ENCODE measurements at regions not wholly inside any gene's neighbourhood (a gene's known extent, or its start where the extent isn't known, plus 50 kb on each side); places are given as distances from the start of the nearest gene placed in this dataset.

DNA sequence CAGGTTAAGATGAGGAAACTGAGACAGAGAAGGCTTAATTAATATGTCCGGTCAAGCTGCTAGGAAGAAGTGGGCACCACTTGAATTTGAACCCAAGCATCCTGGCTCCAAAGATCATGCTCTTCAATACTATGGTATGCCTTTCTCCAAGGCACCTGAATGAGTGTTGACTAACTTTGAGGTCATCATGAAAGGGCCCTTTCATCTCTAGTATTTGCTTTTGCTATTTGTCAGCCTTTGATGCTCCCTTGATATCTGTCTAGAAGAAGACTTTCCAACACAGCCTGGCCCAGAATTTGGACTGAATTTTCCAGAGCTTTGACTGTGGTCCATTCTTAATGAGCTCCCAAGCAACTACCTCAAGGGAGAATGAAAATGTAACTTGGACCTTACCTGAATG, 179.1 kb upstream of the DKK2 start:
- TF ChIP-seq, protein P1, sequence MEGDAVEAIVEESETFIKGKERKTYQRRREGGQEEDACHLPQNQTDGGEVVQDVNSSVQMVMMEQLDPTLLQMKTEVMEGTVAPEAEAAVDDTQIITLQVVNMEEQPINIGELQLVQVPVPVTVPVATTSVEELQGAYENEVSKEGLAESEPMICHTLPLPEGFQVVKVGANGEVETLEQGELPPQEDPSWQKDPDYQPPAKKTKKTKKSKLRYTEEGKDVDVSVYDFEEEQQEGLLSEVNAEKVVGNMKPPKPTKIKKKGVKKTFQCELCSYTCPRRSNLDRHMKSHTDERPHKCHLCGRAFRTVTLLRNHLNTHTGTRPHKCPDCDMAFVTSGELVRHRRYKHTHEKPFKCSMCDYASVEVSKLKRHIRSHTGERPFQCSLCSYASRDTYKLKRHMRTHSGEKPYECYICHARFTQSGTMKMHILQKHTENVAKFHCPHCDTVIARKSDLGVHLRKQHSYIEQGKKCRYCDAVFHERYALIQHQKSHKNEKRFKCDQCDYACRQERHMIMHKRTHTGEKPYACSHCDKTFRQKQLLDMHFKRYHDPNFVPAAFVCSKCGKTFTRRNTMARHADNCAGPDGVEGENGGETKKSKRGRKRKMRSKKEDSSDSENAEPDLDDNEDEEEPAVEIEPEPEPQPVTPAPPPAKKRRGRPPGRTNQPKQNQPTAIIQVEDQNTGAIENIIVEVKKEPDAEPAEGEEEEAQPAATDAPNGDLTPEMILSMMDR (IDR thresholded peaks at IDR 0.05): no peak
- TF ChIP-seq EZH2 (IDR thresholded peaks at IDR 0.05; ENCODE audit: borderline replicate concordance, insufficient read depth, low read depth, low read length, poor library complexity, severe bottlenecking): no peak

Data from B cell (primary cell).